GM21529 (cell line): ENCODE measurements at regions not wholly inside any gene's neighbourhood (a gene's known extent, or its start where the extent isn't known, plus 50 kb on each side); places are given as distances from the start of the nearest gene placed in this dataset.

ENCODE experiments used
- ATAC-seq: cut with Tn5 transposase; IDR thresholded peaks from one replicate; pipeline ENCODE4 v1.9.1; 2021; ENCODE audit not compliant: unreplicated experiment

GRCh38 chr4:159443975-159444374 lies 341.1 kb downstream of the RAPGEF2 start:
- ATAC-seq = no peak

- ATAC-seq = no peak
These were observed 341.8 kb downstream of the RAPGEF2 start for GRCh38 chr4:159444678-159445077.

- no peak for ATAC-seq
These were observed 342.8 kb downstream of the RAPGEF2 start for GRCh38 chr4:159445692-159446091.

GRCh38 chr4:159446266-159446976 lies 343.5 kb downstream of the RAPGEF2 start:
- ATAC-seq = peak; percentile 100

GRCh38 chr4:159447296-159447695 lies 344.4 kb downstream of the RAPGEF2 start:
- no peak for ATAC-seq

- ATAC-seq = no peak
These were observed 348.1 kb downstream of the RAPGEF2 start for GRCh38 chr4:159451006-159451405.

GRCh38 chr4:159455675-159456237 lies 352.9 kb downstream of the RAPGEF2 start:
- peak; percentile 78 for ATAC-seq

GRCh38 chr4:159460371-159460770 lies 357.5 kb downstream of the RAPGEF2 start:
- ATAC-seq = no peak

GRCh38 chr4:159463235-159463634 lies 360.4 kb downstream of the RAPGEF2 start:
- no peak for ATAC-seq

GRCh38 chr4:159464302-159464701 lies 361.4 kb downstream of the RAPGEF2 start:
- no peak for ATAC-seq

GRCh38 chr4:159476886-159477285 lies 374.0 kb downstream of the RAPGEF2 start:
- no peak for ATAC-seq

GRCh38 chr4:159480826-159481225 lies 377.9 kb downstream of the RAPGEF2 start:
- ATAC-seq = no peak

- no peak for ATAC-seq
These were observed 379.1 kb downstream of the RAPGEF2 start for GRCh38 chr4:159481936-159482335.

- no peak for ATAC-seq
These were observed 380.4 kb downstream of the RAPGEF2 start for GRCh38 chr4:159483110-159483781.

- ATAC-seq = no peak
These were observed 381.2 kb downstream of the RAPGEF2 start for GRCh38 chr4:159483782-159484741.

GRCh38 chr4:159484864-159485263 lies 382.0 kb downstream of the RAPGEF2 start:
- no peak for ATAC-seq

- ATAC-seq = peak; percentile 97
These were observed 384.4 kb downstream of the RAPGEF2 start for GRCh38 chr4:159487284-159487747.

GRCh38 chr4:159489646-159490045 lies 386.8 kb downstream of the RAPGEF2 start:
- ATAC-seq = no peak

- ATAC-seq = no peak
These were observed 392.8 kb downstream of the RAPGEF2 start for GRCh38 chr4:159495515-159496236.

GRCh38 chr4:159496248-159496647 lies 393.4 kb downstream of the RAPGEF2 start:
- ATAC-seq = no peak
